Liver (tissue), 8 donors: ENCODE measurements at regions not wholly inside any gene's neighbourhood (a gene's known extent, or its start where the extent isn't known, plus 50 kb on each side); places are given as distances from the start of the nearest gene placed in this dataset.

Source experiments
- DNase-seq: peaks from one replicate; pipeline ENCODE4 v3.0.0-alpha.2; 2017; ENCODE audit warnings: low spot score
- H3K27ac ChIP-seq, 2 donors: one replicate each; pipeline ENCODE4 v1.7.0; 2013; ENCODE audit warnings: inconsistent platforms in 2 of 2, low read length in 2 of 2, control low read depth in 1 of 2, low read depth in 1 of 2, mild to moderate bottlenecking in 1 of 2
- H3K27me3 ChIP-seq, 4 donors: one replicate each; pipeline versions ENCODE4 v1.6.1 to v1.7.0; 2013; ENCODE audit warnings: low read length in 3 of 4, inconsistent platforms in 1 of 4, mild to moderate bottlenecking in 1 of 4, moderate library complexity in 1 of 4; ENCODE audit not compliant: control insufficient read depth in 4 of 4, insufficient read depth in 4 of 4
- H3K36me3 ChIP-seq, 4 donors: one replicate each; pipeline versions ENCODE4 v1.6.1 to v1.7.0; 2013; ENCODE audit warnings: low read length in 3 of 4, mild to moderate bottlenecking in 3 of 4, low read depth in 1 of 4, moderate library complexity in 1 of 4; ENCODE audit not compliant: control insufficient read depth in 4 of 4, insufficient read depth in 3 of 4
- H3K4me1 ChIP-seq, 4 donors: one replicate each; pipeline versions ENCODE4 v1.6.1 to v1.7.0; 2013; ENCODE audit warnings: low read length in 3 of 4, mild to moderate bottlenecking in 3 of 4, moderate library complexity in 1 of 4; ENCODE audit not compliant: control insufficient read depth in 4 of 4, insufficient read depth in 4 of 4
- H3K4me3 ChIP-seq, 3 donors: one replicate each; pipeline versions ENCODE4 v1.6.1 to v1.7.0; 2013; ENCODE audit warnings: low read length in 3 of 3, control low read depth in 1 of 3, low read depth in 1 of 3, mild to moderate bottlenecking in 1 of 3
- H3K9ac ChIP-seq, 2 donors: one replicate each; pipeline ENCODE4 v1.7.0; 2013; ENCODE audit warnings: low read length in 2 of 2, mild to moderate bottlenecking in 2 of 2, moderate library complexity in 2 of 2, control low read depth in 1 of 2, low read depth in 1 of 2
- H3K9me3 ChIP-seq, 4 donors: one replicate each; pipeline versions ENCODE4 v1.6.1 to v1.7.0; 2013; ENCODE audit warnings: low read length in 3 of 4; ENCODE audit not compliant: control insufficient read depth in 4 of 4
- FOXA1 ChIP-seq: IDR thresholded peaks from 2 replicates; pipeline ENCODE4 v1.6.1; 2016; ENCODE audit warnings: antibody characterized with exemption
- FOXA2 ChIP-seq: IDR thresholded peaks from 2 replicates; pipeline ENCODE4 v1.6.1; 2016; ENCODE audit warnings: antibody characterized with exemption
- GABPA ChIP-seq, 2 donors: IDR thresholded peaks in 1 of 2; conservative IDR thresholded peaks in 1 of 2; 2 replicates each; pipeline ENCODE4 v1.6.1; 2016; ENCODE audit warnings: antibody characterized with exemption in 2 of 2, mild to moderate bottlenecking in 1 of 2, moderate library complexity in 1 of 2
- HNF4A ChIP-seq, 2 donors: conservative IDR thresholded peaks; 2 replicates each; pipeline ENCODE4 v1.6.1; 2016; ENCODE audit warnings: antibody characterized with exemption in 2 of 2, mild to moderate bottlenecking in 2 of 2
- HNF4G ChIP-seq: IDR thresholded peaks from 2 replicates; pipeline ENCODE4 v1.6.1; 2016; ENCODE audit warnings: antibody characterized with exemption
- JUND ChIP-seq, 2 donors: IDR thresholded peaks; 2 replicates each; pipeline ENCODE4 v1.6.1; 2016; ENCODE audit warnings: antibody characterized with exemption in 2 of 2
- NR2F2 ChIP-seq: IDR thresholded peaks from 2 replicates; pipeline ENCODE4 v1.6.1; 2016; ENCODE audit warnings: antibody characterized with exemption
- RAD21 ChIP-seq, 2 donors: IDR thresholded peaks; 2 replicates each; pipeline ENCODE4 v1.6.1; 2016; ENCODE audit warnings: antibody characterized with exemption in 2 of 2, mild to moderate bottlenecking in 2 of 2
- RXRA ChIP-seq, 2 donors: IDR thresholded peaks; 2 replicates each; pipeline ENCODE4 v1.6.1; 2017 to 2018; ENCODE audit warnings: antibody characterized with exemption in 2 of 2, mild to moderate bottlenecking in 1 of 2
- SP1 ChIP-seq: IDR thresholded peaks from 2 replicates; pipeline ENCODE4 v1.6.1; 2018; ENCODE audit warnings: antibody characterized with exemption, mild to moderate bottlenecking
- TAF1 ChIP-seq: conservative IDR thresholded peaks from 2 replicates; pipeline ENCODE4 v1.6.1; 2016; ENCODE audit warnings: antibody characterized with exemption, mild to moderate bottlenecking
- YY1 ChIP-seq: IDR thresholded peaks from 2 replicates; pipeline ENCODE4 v1.6.1; 2016; ENCODE audit warnings: antibody characterized with exemption, mild to moderate bottlenecking
- WGBS: extraction: QIAGEN DNeasy Blood & Tissue Kit; methylation state at CpG from one replicate; pipeline ENCODE4 v1.1.7; 2013; 5-methylcytosine and 5-hydroxymethylcytosine counted together
- TF ChIP-seq, protein P1 (sequence below): fragments of 150-350 bp; IDR thresholded peaks from 2 replicates; pipeline ENCODE4 v1.5.1; 2017; ENCODE audit warnings: improper control_type of control experiment, low read depth, low read length; ENCODE audit not compliant: missing input control
- TF ChIP-seq, protein P2 (sequence below): IDR thresholded peaks from 2 replicates; pipeline ENCODE4 v1.6.1; 2016; ENCODE audit warnings: antibody characterized with exemption, mild to moderate bottlenecking
- TF ChIP-seq, protein P3 (sequence below): IDR thresholded peaks from 2 replicates; pipeline ENCODE4 v1.6.1; 2016; ENCODE audit warnings: antibody characterized with exemption
- TF ChIP-seq, protein P4 (sequence below): IDR thresholded peaks from 2 replicates; pipeline ENCODE4 v1.6.1; 2016; ENCODE audit warnings: antibody characterized with exemption
- TF ChIP-seq, protein P5 (sequence below): IDR thresholded peaks from 2 replicates; pipeline ENCODE4 v1.6.1; 2016; ENCODE audit warnings: antibody characterized with exemption
- donor health status: healthy.
- donor health status: healthy.
- donor health status: healthy.
- donor health status: healthy.
- donor health status: healthy.

DNA sequence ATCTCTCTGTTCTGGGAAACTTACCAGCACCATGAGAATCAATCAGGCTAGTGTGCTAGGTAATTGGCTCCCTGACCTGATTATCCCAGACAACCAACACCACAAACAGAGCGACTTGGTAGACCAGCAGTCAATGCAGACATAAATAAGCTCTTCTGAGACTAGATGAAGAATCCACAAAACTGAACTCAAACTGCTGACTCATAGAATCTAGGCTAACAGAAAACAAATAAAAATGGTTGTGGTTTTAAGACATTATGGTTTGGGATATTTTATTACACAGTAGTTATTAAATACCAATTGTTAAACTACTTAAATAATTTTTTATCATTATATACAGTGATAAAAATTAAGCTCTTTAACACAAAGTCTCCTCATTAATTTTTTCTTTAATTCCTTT, 535.7 kb downstream of the COL11A1 start:
- no peak overlapping the region for H3K9ac ChIP-seq
- H3K4me1 ChIP-seq, result no peaks in the 10 kb centered on the region
- no peaks in the 10 kb centered on the region for H3K27me3 ChIP-seq
- H3K4me3 ChIP-seq, result no peak overlapping the region
- H3K36me3 ChIP-seq, result no peaks in the 10 kb centered on the region
- no peak for DNase-seq
- H3K9me3 ChIP-seq, result peaks cover 0 to 1% (median 0%) of the 10 kb centered on the region in 4 donors
- TF ChIP-seq HNF4G, result no peak
- no peak for TF ChIP-seq JUND (IDR thresholded peaks at IDR 0.05)
- TF ChIP-seq NR2F2, result no peak
- TF ChIP-seq, protein P1, sequence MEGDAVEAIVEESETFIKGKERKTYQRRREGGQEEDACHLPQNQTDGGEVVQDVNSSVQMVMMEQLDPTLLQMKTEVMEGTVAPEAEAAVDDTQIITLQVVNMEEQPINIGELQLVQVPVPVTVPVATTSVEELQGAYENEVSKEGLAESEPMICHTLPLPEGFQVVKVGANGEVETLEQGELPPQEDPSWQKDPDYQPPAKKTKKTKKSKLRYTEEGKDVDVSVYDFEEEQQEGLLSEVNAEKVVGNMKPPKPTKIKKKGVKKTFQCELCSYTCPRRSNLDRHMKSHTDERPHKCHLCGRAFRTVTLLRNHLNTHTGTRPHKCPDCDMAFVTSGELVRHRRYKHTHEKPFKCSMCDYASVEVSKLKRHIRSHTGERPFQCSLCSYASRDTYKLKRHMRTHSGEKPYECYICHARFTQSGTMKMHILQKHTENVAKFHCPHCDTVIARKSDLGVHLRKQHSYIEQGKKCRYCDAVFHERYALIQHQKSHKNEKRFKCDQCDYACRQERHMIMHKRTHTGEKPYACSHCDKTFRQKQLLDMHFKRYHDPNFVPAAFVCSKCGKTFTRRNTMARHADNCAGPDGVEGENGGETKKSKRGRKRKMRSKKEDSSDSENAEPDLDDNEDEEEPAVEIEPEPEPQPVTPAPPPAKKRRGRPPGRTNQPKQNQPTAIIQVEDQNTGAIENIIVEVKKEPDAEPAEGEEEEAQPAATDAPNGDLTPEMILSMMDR, result no peak
- TF ChIP-seq, protein P2, sequence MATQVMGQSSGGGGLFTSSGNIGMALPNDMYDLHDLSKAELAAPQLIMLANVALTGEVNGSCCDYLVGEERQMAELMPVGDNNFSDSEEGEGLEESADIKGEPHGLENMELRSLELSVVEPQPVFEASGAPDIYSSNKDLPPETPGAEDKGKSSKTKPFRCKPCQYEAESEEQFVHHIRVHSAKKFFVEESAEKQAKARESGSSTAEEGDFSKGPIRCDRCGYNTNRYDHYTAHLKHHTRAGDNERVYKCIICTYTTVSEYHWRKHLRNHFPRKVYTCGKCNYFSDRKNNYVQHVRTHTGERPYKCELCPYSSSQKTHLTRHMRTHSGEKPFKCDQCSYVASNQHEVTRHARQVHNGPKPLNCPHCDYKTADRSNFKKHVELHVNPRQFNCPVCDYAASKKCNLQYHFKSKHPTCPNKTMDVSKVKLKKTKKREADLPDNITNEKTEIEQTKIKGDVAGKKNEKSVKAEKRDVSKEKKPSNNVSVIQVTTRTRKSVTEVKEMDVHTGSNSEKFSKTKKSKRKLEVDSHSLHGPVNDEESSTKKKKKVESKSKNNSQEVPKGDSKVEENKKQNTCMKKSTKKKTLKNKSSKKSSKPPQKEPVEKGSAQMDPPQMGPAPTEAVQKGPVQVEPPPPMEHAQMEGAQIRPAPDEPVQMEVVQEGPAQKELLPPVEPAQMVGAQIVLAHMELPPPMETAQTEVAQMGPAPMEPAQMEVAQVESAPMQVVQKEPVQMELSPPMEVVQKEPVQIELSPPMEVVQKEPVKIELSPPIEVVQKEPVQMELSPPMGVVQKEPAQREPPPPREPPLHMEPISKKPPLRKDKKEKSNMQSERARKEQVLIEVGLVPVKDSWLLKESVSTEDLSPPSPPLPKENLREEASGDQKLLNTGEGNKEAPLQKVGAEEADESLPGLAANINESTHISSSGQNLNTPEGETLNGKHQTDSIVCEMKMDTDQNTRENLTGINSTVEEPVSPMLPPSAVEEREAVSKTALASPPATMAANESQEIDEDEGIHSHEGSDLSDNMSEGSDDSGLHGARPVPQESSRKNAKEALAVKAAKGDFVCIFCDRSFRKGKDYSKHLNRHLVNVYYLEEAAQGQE, result no peak
- no peak for TF ChIP-seq FOXA2
- TF ChIP-seq HNF4A (conservative IDR thresholded peaks at IDR 0.05), result no peak
- no peak for TF ChIP-seq TAF1
- TF ChIP-seq YY1, result no peak
- no peak for TF ChIP-seq RAD21 (IDR thresholded peaks at IDR 0.05)
- no peak for TF ChIP-seq RXRA (IDR thresholded peaks at IDR 0.05)
- TF ChIP-seq GABPA (IDR thresholded peaks at IDR 0.05 in 1 of 2, conservative IDR thresholded peaks at IDR 0.05 in 1 of 2), result no peak
- 68% methylated on average over 1 of the region's 1 CpG for WGBS
- no peak overlapping the region for H3K27ac ChIP-seq

DNA sequence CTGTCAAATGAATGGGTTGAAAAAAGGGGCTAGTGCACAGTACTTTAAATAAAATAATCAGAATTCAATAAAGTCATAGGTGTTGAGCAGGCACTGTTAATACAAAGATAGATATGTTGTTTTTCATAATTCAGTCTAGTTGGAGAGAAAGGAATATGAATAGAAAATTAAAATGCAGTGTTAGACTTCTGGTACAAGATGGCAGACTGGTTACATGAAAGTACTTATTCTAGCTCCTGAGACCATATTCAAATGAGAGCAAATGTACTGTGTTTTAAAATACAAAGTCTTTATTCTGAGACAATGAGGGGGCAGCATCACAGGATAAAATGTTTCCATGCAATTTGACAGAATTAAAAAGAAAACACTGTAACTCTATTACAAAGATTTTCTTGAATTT, 542.1 kb downstream of the COL11A1 start:
- Histone ChIP-seq H3K9ac (no peak overlapping the region), H3K9me3 (no peaks in the 10 kb centered on the region), H3K27me3 (no peaks in the 10 kb centered on the region), H3K4me1 (no peaks in the 10 kb centered on the region), H3K36me3 (no peaks in the 10 kb centered on the region), H3K27ac (no peak overlapping the region), H3K4me3 (no peak overlapping the region)
- DNase-seq, result no peak
- TF ChIP-seq GABPA (IDR thresholded peaks at IDR 0.05 in 1 of 2, conservative IDR thresholded peaks at IDR 0.05 in 1 of 2), result no peak
- TF ChIP-seq JUND (IDR thresholded peaks at IDR 0.05), result no peak
- TF ChIP-seq SP1, result no peak

DNA sequence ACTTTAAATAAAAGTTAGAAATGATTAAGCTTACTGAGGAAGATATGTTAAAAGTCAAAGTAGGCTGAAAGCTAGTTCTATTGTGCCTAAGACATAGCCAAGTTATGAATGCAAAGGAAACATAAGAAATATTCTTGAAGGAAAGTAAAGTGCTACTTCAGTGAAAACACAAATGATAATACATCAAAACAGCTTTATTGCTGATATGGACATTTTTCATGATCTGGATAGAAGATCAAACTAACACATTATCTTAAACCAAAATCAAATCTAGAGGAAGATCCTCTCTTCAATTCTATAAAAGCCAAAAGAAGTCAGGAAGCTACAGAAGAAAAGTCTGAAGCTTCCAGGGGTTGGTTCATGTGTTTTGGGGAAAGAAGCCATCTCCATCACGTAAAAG, 545.9 kb downstream of the COL11A1 start:
- no peak for DNase-seq
- H3K4me1 ChIP-seq, result no peaks in the 10 kb centered on the region
- WGBS, result 68% methylated on average over 1 of the region's 1 CpG
- no peak overlapping the region for H3K27ac ChIP-seq
- no peaks in the 10 kb centered on the region for H3K9me3 ChIP-seq
- H3K36me3 ChIP-seq, result no peaks in the 10 kb centered on the region
- no peak overlapping the region for H3K9ac ChIP-seq
- no peak overlapping the region for H3K4me3 ChIP-seq
- H3K27me3 ChIP-seq, result no peaks in the 10 kb centered on the region
- TF ChIP-seq NR2F2 (no peak), SP1 (no peak), TAF1 (no peak), YY1 (no peak), GABPA (IDR thresholded peaks at IDR 0.05 in 1 of 2, conservative IDR thresholded peaks at IDR 0.05 in 1 of 2) (no peak), RXRA (IDR thresholded peaks at IDR 0.05) (no peak), FOXA1 (no peak), HNF4G (no peak)
- TF ChIP-seq, protein P3, sequence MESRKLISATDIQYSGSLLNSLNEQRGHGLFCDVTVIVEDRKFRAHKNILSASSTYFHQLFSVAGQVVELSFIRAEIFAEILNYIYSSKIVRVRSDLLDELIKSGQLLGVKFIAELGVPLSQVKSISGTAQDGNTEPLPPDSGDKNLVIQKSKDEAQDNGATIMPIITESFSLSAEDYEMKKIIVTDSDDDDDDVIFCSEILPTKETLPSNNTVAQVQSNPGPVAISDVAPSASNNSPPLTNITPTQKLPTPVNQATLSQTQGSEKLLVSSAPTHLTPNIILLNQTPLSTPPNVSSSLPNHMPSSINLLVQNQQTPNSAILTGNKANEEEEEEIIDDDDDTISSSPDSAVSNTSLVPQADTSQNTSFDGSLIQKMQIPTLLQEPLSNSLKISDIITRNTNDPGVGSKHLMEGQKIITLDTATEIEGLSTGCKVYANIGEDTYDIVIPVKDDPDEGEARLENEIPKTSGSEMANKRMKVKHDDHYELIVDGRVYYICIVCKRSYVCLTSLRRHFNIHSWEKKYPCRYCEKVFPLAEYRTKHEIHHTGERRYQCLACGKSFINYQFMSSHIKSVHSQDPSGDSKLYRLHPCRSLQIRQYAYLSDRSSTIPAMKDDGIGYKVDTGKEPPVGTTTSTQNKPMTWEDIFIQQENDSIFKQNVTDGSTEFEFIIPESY, result no peak
- TF ChIP-seq, protein P2, result no peak
- TF ChIP-seq, protein P4, sequence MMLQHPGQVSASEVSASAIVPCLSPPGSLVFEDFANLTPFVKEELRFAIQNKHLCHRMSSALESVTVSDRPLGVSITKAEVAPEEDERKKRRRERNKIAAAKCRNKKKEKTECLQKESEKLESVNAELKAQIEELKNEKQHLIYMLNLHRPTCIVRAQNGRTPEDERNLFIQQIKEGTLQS, result no peak
- TF ChIP-seq, protein P5, sequence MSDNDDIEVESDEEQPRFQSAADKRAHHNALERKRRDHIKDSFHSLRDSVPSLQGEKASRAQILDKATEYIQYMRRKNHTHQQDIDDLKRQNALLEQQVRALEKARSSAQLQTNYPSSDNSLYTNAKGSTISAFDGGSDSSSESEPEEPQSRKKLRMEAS, result no peak
